SK-N-SH treated with all-trans-retinoic acid at 6 μM for 48 hours (cell line): ENCODE measurements at regions not wholly inside any gene's neighbourhood (a gene's known extent, or its start where the extent isn't known, plus 50 kb on each side); places are given as distances from the start of the nearest gene placed in this dataset.

Experiments
- CSDC2 ChIP-seq: fragments of 250-450 bp; sonication (Bioruptor Pico); IDR thresholded peaks from 2 replicates; pipeline ENCODE4 v1.5.0; 2020; ENCODE audit warnings: mild to moderate bottlenecking, moderate library complexity
- CSRNP3 ChIP-seq: fragments of 250-450 bp; sonication (Bioruptor Pico); IDR thresholded peaks from 2 replicates; pipeline ENCODE4 v1.5.1; 2021; ENCODE audit warnings: mild to moderate bottlenecking, moderate library complexity
- ESRRG ChIP-seq: fragments of 250-450 bp; sonication (Bioruptor Pico); IDR thresholded peaks from 2 replicates; pipeline ENCODE4 v1.6.1; 2021; ENCODE audit warnings: mild to moderate bottlenecking
- ISL1 ChIP-seq: fragments of 250-450 bp; sonication (Bioruptor Pico); IDR thresholded peaks from 2 replicates; pipeline ENCODE4 v2.1.2; 2022; ENCODE audit warnings: mild to moderate bottlenecking, moderate library complexity
- PATZ1 ChIP-seq: fragments of 250-450 bp; sonication (Bioruptor Pico); IDR thresholded peaks from 2 replicates; pipeline ENCODE4 v1.8.0; 2020; ENCODE audit warnings: mild to moderate bottlenecking, moderate library complexity, borderline replicate concordance
- SNAI2 ChIP-seq: fragments of 250-450 bp; sonication (Bioruptor Pico); IDR thresholded peaks from 2 replicates; pipeline ENCODE4 v1.5.0; 2020; ENCODE audit warnings: mild to moderate bottlenecking, moderate library complexity
- TOX ChIP-seq: fragments of 250-450 bp; sonication (Bioruptor Pico); IDR thresholded peaks from 2 replicates; pipeline ENCODE4 v1.8.0; 2021; ENCODE audit warnings: mild to moderate bottlenecking, moderate library complexity, borderline replicate concordance
- ZFP30 ChIP-seq: fragments of 450-650 bp; formaldehyde crosslinking; IDR thresholded peaks from 2 replicates; pipeline ENCODE4 v1.5.0; 2022; ENCODE audit warnings: mild to moderate bottlenecking, moderate library complexity

GRCh38 chr4:123996718-123997510 lies 600.3 kb downstream of the SPRY1 start:
- TF ChIP-seq CSDC2: no peak
- TF ChIP-seq TOX: no peak
- no peak for TF ChIP-seq PATZ1 (CRISPR knock-in tag)
- TF ChIP-seq ZFP30 (CRISPR knock-in tag): no peak
- no peak for TF ChIP-seq CSRNP3 (CRISPR knock-in tag)
- TF ChIP-seq SNAI2: no peak
- TF ChIP-seq ESRRG (CRISPR knock-in tag): no peak
- TF ChIP-seq ISL1 (CRISPR knock-in tag): no peak
